HT-29 (cell line): ENCODE measurements at regions not wholly inside any gene's neighbourhood (a gene's known extent, or its start where the extent isn't known, plus 50 kb on each side); places are given as distances from the start of the nearest gene placed in this dataset.
"Not testable (repeated sequence)": the region's sequence is repeated elsewhere in the genome, so short reads cannot be mapped to it uniquely, and the experiment has no call there.

Experiments used
- DNase-seq: peaks from one replicate; pipeline ENCODE4 v3.0.0-alpha.2; 2015; ENCODE audit warnings: low spot score

DNA sequence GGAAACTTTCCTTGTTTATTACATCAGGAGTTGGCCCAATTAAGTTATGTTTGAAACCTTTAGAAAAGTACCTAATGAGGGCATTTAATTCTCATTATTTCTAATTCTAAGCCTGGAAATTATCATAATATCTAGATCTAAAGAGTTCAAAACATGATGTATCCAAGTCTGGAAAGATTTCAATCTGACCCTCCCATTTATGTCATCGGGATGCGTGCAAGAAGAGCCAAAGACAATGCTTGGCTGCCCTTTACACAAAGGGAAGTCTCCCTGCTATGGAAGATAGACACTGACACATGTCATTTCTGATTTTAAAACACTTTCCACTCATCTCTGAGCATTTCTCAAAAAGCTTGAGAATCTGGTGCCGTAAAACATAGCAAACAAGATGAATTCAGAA, 222.4 kb downstream of the ANTXR2 start:
- no peak for DNase-seq

DNA sequence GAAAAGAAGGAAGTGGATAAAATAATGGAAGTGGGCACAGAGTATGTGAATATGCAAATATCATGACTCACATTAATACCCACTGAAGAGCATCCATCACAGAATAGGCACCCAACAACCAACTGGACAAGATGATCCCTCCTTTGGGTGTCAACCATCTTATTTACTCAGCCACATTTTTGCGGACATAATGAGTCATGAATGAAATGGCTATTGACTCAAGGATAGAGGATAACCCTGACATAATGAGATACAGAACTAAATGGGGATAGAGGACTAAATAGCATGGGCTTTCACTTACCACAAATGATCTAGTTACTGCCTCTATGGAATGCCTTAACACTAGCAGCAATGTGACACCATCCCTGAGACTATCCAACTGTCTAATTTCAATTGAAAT, 224.7 kb downstream of the ANTXR2 start:
- DNase-seq = no peak

DNA sequence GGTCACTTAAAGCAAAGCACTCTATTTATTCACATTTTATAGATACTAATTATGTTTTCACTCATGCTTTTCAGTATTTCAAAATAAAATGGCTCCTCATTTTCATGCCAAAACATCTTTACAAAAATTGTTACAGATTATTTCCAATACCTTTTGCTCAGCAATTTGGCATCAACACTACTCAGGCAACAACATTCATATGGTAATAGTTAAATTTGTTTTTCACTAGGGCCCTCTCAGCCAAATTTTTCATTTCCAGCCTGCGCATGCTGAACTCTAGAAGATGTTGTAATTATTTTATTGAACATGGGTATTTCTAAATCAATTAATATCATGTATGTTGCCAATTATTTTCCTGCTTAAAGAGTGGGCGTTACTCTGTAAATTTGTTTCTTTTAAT, 225.6 kb downstream of the ANTXR2 start:
- no peak for DNase-seq

DNA sequence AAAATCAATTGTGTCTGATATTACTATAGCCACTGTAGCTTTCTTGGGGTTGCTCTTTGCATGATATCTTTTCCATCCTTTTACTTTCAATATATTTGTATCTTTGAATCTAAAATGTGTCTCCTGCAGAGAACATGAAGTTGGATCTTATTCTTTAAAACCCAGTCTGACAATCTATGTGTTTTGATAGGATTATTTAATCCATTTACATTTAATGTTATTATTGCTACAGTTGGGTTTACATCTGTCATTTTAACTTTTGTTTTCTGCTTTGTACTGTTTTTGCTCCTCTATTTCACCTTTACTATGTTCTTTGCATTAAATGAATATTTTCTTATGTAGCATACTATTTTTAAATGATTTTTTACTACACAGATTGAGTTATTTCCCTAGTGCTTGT, 230.9 kb downstream of the ANTXR2 start:
- no peak for DNase-seq

DNA sequence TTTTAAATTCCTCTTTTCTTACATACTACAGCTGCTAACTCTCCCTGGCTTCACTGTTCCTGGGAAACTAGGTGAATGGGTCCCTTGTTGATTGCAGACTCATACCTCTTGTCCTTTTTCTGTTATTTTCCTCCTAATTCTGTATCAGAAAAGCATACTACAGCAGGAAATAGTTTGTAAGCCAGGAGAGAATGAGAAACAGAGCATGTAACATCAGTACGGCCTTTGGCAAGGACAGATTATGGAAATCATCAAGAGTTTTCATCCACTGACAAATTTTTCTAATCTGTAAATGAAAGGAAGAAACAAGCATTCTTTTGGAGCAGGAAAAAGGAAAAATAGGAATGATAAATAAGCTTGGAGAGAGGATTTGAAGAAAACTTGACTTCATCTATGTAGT, 239.2 kb downstream of the ANTXR2 start:
- DNase-seq = no peak

DNA sequence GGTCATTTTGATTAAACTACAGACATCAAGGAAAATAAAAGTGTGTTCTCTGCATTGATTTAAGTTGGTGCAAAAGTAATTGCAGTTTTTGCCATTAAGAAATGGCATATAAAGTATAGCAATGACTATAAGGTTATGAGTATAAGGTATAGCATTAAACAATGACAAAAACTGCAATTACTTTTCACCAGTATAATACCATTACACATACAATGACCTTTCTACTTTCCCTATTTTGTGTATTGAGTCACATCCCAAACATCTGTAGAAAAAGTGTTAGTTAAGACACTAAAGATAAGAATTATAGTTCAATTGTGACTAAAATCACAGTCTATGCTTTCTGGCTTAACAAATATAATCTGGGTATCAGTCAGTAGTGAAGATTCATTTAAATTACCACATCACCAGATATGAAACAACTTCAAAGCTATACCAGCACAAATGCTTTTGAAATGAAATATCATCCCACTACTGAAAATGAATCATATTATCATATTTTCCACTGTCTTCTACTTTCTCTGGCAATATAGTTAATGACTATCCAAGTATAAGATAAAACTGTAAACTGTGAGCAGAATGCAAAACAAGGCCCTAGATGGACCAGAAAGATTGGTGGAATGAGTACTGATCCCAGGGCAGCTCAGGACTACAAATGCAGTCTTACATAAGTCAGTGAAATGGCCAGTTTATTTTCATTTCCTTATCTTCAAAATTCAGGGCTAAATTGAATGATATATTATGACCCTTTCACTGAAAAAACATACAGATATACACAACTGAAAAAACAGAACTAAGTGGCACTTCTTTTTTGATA, 241.1 kb downstream of the ANTXR2 start:
- no peak for DNase-seq

DNA sequence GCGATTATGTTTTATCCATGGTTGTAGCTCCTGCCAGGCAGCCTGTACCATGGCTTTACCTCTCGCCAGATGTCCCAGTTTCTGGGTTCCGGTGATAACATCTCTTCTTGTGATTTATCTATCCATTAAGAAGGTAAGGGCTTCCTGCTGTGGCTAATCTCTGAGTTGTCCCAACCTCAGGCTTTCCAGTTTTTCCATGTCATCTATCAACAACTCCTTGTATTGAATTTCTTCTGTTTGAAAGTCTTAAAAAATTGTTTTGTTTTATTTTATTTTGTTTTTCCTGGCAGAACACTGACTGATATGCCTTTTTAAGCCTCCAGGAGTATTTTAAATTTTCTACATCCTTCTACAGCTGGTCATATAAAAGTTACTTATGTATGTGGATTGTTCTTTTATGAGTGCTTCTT, 241.9 kb downstream of the ANTXR2 start:
- no peak for DNase-seq

DNA sequence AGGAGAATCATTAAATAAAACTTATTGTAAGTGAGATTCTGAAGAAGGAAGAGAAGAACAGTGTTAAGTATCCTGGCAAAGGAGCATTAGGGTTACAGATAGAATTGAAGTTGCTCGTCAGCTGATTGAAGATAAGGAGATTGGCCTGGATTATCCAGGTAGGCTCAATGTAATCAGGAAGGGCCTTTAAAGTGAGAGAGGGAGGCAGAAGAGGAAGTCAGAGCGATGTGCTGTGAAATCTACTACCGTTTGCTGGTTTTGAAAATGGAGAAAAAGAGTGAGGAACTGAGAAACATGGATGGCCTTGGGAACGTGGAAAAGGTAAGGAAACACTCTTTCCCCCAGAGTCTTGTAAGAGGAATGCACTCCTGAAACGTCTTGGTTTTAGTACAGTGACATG, 245.7 kb downstream of the ANTXR2 start:
- no peak for DNase-seq

DNA sequence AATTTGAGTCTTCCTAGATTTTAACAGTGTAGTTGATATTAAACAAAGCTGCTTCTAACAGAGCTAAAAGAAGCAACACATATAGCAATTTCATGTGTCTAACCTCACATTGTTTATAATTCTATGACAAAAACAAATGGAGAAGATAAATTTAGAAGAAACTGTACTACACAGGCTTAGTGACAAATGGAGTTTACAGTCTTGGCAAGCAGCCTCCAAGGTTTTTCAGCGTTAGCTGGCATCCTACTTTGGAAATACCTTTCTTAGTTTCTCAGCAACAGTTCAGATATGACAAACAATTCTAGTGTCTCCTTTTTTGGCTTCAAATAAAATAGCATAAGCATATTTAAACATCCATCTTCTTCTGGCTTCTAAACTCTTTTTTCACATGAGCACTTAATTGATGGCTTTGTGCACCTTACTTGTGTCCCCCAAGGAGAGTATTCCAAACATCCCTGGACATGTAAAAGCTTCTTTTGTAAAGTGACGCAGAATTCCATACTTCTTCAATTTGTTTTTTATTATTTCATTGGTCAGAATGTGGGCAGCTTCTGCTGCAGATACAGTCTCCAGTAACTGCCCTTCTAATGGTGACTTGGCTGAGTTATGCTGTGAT, 249.8 kb downstream of the ANTXR2 start:
- DNase-seq = no peak

DNA sequence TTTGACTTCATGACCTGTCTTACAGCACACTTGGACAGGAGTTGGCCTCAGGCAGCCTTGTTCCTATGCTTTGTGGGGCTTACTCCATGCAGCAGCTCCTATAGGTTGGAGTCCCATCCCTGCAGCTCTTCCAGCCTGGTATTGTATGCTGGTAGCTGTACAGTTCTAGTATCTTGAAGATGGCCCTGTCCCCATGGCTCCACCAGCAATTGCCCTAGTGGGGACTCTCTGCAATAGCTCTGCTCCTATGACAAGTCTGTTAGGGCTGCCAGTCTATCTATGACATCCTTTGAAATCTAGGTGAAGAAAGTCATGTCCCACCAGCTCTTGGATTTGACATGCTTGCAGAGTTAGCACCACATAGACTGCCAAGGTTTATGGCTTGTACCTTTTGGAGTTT, 252.6 kb downstream of the ANTXR2 start:
- DNase-seq = no peak

DNA sequence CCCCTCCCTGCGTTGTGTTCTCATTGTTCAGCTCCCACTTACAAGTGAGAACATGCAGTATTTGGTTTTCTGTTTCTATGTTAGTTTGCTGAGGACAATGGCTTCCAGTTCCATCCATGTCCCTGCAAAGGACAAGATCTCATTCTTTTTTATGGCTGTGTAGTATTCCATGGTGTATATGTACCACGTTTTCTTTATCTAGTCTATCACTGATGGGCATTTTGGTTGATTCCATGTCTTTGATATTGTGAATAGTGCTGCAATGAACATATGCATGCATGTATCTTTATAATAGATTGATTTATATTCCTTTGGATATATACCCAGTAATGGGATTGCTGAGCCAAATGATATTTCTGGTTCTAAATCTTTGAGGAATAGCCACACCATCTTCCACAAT, 265.1 kb downstream of the ANTXR2 start:
- DNase-seq = not testable (repeated sequence)

DNA sequence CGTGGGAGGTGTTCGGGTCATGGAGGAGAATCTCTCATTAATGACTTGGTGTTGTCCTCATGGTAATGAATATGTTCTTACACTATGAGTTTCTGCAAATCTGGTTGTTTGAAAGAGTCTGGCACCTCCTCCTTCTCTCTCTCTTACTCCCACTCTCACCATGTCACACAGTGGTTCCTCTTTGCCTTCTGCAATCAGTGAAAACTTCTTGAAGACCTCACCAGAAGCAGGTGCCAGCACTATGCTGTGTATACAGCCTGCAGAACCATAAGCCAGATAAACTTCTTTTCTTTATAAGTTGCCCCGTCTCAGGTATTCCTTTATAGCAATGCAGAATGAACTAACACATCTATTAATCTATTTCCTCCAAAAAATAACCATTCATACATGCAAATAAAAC, 275.0 kb downstream of the ANTXR2 start:
- DNase-seq = no peak

DNA sequence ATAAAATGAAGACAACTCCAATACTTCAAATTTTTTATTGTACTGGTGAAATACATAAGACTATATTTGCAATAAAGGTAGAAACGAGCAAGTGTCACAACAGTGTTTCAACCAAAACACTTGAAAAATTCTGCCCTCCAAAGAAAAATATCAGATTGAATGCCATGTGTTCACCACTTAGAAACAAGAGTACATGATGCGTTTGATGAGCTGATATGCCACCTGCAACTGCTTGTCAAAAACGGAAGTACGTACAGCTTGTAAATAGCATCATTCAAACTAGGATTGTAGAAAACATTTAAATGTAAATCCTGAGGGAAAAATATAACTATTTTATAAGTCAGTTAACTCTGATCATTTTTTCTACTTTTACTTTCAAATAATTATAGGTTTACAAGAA, 276.1 kb downstream of the ANTXR2 start:
- DNase-seq = no peak

DNA sequence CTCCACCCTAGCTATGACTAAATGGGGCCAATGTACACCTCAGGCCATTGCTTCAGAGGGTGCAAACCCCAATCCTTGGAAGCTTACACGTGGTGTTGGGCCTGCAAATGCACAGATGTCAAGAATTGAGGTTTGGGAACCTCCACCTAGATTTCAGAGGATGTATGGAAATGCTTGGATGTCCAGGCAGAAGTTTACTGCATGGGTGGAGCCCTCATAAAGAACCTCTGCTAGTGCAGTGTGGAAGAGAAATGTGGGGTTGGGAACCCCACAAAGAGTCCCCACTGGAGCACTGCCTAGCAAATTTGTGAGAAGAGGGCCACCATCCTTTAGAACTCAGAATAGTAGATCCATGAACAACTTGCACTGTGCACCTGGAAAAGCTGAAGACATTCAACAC, 284.1 kb downstream of the ANTXR2 start:
- DNase-seq = no peak

DNA sequence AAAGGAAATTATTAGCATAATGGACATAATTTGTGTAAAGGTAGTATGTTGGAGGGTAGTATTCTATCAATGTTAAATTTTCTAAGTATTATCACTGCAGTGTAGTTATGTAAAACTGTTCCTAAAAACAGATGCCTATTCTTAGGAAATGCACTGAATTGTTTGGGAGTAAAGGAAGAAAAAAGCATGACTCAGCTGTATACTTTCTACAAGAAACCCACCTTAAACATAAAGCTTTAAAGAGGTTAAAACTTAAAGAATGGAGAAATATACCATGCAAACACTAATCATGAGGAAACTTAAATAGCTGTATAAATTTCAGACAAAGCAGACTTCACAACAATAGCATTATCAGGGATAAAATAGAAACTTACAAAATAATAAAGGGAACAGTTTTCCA, 292.9 kb downstream of the ANTXR2 start:
- DNase-seq = no peak

DNA sequence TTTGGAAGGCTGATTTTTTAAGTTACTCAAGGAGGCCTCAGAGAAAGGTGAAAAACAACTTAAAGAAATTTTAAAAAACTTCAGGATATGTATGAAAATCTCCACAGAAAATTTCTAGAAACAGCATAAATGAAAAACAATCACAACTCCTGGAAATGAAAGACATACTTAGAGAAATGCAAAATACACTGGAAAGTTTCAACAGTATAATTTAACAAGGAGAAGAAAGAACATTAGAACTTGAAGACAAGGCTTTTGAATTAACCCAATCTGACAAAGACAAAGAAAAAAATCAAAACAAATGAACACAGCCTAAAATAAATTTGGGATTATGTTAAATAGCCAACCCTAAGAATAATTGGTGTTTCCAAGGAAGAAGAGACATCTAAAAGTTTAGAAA, 300.5 kb downstream of the ANTXR2 start:
- no peak for DNase-seq

DNA sequence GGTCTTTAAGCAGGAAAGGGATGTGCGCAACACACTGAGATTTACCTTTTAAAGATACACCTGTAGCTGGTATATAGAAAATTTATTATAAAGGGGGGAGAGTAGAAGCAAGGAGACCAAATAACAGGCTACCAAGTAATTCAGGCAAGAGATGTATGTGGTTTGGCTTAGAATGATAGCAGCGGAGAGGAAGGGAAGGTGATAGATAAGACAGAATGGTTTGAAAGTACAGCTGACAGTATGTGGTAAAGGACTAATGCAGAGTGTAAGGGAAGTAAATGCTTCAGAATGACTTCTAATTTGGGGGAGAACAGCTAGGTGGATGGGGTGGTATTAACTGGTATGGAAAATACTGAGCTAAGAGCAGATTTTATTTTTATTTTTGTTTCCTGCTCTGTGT, 308.9 kb downstream of the ANTXR2 start:
- DNase-seq = no peak

DNA sequence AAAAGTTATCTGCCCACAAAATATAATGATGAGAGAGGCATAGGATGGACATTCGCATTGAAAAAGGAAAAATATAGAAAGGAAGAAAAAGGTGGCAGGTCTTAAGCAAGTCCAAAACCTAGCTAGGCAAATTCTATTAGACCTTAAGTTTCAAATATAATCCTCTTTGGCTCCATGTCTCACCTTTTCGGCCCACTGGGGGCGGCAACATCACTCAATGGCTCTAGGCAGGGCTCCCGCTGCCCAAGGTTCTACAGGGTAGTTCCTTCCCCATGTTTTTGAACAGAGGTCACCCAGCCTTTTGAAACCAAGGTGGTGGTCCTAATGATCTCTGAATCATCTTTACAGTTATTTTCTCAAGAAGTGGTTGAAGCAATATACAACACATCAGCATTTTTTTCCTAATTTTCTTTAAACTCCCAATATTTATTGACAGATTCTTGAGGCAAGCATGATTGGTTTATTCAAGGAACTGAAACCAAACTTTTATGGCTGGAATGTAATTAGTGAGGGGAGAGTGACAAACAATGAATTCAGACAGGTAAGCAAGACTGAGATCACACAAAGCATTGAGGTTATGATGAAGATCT, 309.4 kb downstream of the ANTXR2 start:
- no peak for DNase-seq

DNA sequence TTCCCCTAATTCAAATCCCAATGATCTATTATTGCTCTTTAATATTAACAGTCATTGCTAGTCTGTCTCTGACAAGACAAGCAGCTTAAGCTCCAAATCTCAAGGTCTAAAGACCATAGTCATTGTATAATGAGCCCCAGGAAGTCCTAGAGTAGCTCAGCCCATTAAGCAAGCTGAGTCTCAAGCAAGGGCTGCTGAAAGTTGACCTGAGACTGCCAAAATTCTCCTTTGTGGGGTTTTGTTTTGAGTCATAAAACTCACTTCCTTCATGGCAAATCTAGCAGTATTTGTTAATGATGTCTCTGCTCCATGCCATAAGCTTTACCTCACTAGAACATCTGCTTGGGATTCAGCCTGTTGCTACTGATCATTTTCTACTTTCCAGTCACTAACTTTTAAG, 313.2 kb downstream of the ANTXR2 start:
- DNase-seq = no peak

DNA sequence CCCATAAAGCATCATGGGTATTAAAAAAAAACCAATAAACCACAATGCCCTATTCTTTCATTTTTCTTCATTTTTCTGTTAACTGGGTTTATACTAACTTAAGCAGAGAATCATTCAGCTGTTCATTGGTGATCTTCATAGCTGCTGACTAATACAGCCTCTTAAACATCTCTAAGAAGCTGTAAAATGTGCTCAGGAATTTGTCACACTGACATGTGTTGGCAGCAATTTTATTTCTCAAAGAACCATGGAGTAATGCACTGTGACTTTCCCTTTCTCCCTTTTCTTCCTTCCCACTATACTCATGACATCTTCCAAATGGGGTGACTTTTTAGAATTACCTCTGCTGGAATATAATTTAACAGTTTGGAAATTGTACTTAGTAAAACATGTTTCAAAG, 315.4 kb downstream of the ANTXR2 start:
- no peak for DNase-seq

DNA sequence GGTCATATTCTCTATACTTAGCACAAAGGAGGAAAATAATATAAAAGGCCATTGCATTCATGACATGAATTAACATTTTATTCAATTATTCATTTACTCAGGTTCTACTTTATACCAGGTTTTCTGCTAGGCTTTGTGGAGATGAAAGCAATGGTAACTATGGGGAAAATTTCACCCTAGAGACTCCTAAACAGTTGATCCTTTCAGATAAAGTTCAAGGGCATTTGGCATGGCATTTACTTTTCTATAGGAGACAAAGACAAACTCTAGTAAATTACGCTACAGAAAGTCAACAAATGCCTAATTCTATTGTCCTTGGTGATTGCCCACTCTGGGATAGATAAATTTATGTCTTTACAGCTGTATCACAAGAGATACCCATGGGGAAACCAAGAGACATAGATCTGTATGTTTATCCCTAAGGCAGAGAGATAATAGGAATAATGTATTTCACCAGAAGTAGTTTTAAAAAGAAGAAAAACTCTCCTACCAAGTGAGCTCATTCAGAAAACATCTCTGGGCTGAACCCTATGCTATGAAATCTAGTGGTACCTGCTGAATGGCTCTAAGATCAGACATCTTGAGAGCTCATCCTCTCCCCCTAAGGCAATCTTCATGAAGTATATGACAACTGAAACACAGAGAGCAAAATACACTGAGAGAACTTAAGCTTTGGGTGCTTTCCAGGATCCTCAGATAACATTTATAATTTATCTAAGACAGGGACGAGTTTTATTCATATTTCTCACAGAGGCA, 316.7 kb downstream of the ANTXR2 start:
- no peak for DNase-seq

DNA sequence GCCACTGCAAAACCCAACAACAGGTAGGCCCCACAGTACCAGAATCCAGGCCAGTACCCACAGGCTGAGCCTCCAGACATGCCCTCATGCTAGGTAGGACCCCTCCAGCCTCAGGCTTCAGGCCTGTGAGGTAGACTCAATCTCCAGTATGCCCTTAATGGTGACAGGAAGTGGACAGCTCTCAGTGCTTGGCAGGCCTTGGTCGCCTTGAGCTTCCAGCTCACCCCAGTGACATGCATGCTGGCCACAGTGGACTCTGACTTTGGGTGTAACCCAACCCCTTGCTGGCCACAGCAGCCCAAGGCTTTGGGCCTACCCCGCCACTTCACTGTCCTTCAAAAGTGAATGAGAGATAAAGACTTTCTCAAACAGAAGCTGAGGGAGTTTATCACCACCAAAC, 324.2 kb downstream of the ANTXR2 start:
- no peak for DNase-seq

DNA sequence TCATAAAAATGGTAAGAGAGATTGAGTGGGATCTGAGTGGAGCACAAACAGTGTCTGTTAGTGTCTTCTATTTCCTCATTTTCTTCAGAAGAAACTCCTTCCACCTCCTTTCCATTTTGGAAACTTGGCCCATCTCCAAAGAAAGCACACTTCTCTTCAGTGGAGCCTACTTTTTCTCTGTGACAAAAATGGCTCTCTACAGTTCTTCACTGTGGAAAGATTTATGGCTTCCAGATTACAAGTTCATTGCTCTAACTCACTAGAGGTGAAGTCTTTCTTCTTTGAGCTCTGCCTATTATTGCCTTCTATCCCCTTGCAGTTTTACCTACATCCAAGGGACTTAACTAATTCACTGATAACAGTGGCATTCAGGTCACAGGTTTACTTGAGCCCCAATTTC, 325.8 kb downstream of the ANTXR2 start:
- DNase-seq = no peak
